GM18499 (cell line): ENCODE measurements at regions not wholly inside any gene's neighbourhood (a gene's known extent, or its start where the extent isn't known, plus 50 kb on each side); places are given as distances from the start of the nearest gene placed in this dataset.
"Not testable (repeated sequence)": the region's sequence is repeated elsewhere in the genome, so short reads cannot be mapped to it uniquely, and the experiment has no call there.

Experiments
- ATAC-seq: cut with Tn5 transposase; IDR thresholded peaks from one replicate; pipeline ENCODE4 v1.9.1; 2021; ENCODE audit warnings: moderate number of reproducible peaks; ENCODE audit not compliant: insufficient read depth, unreplicated experiment

- ATAC-seq: no peak
These were observed 267.3 kb upstream of the KCND2 start for GRCh38 chr7:120005720-120006119.

- ATAC-seq: not testable (repeated sequence)
These were observed 258.7 kb upstream of the KCND2 start for GRCh38 chr7:120014301-120014700.

GRCh38 chr7:120014925-120015465 lies 258.0 kb upstream of the KCND2 start:
- ATAC-seq: no peak

GRCh38 chr7:120021085-120021484 lies 251.9 kb upstream of the KCND2 start:
- ATAC-seq: no peak

- no peak for ATAC-seq
These were observed 249.3 kb upstream of the KCND2 start for GRCh38 chr7:120023494-120024167.

GRCh38 chr7:120028636-120029035 lies 244.3 kb upstream of the KCND2 start:
- no peak for ATAC-seq

- ATAC-seq: no peak
These were observed 242.1 kb upstream of the KCND2 start for GRCh38 chr7:120030876-120031275.

- ATAC-seq: no peak
These were observed 239.9 kb upstream of the KCND2 start for GRCh38 chr7:120033114-120033513.

- ATAC-seq: no peak
These were observed 233.8 kb upstream of the KCND2 start for GRCh38 chr7:120039138-120039537.

GRCh38 chr7:120041798-120042197 lies 231.2 kb upstream of the KCND2 start:
- ATAC-seq: no peak

GRCh38 chr7:120043250-120043649 lies 229.7 kb upstream of the KCND2 start:
- ATAC-seq: no peak

GRCh38 chr7:120052884-120053382 lies 220.0 kb upstream of the KCND2 start:
- no peak for ATAC-seq

- no peak for ATAC-seq
These were observed 219.5 kb upstream of the KCND2 start for GRCh38 chr7:120053390-120053961.

GRCh38 chr7:120054376-120055100 lies 218.4 kb upstream of the KCND2 start:
- no peak for ATAC-seq

- no peak for ATAC-seq
These were observed 217.7 kb upstream of the KCND2 start for GRCh38 chr7:120055300-120055699.

- no peak for ATAC-seq
These were observed 216.7 kb upstream of the KCND2 start for GRCh38 chr7:120056227-120056626.

- ATAC-seq: no peak
These were observed 213.3 kb upstream of the KCND2 start for GRCh38 chr7:120059641-120060040.

- no peak for ATAC-seq
These were observed 212.7 kb upstream of the KCND2 start for GRCh38 chr7:120060281-120060680.

GRCh38 chr7:120060875-120061274 lies 212.1 kb upstream of the KCND2 start:
- no peak for ATAC-seq

GRCh38 chr7:120064565-120064964 lies 208.4 kb upstream of the KCND2 start:
- ATAC-seq: peak; percentile 91

- ATAC-seq: not testable (repeated sequence)
These were observed 206.1 kb upstream of the KCND2 start for GRCh38 chr7:120066898-120067297.
